ENCODE measurements at regions not wholly inside any gene's neighbourhood (a gene's known extent, or its start where the extent isn't known, plus 50 kb on each side); places are given as distances from the start of the nearest gene placed in this dataset.

GRCh38 chr9:117612317-117612716 is 91.9 kb upstream of the TLR4 start:
- no peak overlapping the region for H3K4me3 ChIP-seq
- no peaks in the 10 kb centered on the region for H3K4me1 ChIP-seq
- H3K27me3 ChIP-seq = no peaks in the 10 kb centered on the region
- no peak overlapping the region for H3K27ac ChIP-seq
- no peaks in the 10 kb centered on the region for H3K9me3 ChIP-seq
- intact Hi-C loops (cut with DNase I) = no loop called here
- DNase-seq (ENCODE audit: extremely low spot score in 2 of 2) = no peak
- TF ChIP-seq POLR2A (IDR thresholded peaks at IDR 0.05) = no peak
- H3K36me3 ChIP-seq = no peaks in the 10 kb centered on the region

GRCh38 chr9:117597977-117598376 is 106.2 kb upstream of the TLR4 start:
- H3K36me3 ChIP-seq = no peaks in the 10 kb centered on the region
- H3K4me3 ChIP-seq = no peak overlapping the region

GRCh38 chr9:117596678-117597077 is 107.5 kb upstream of the TLR4 start:
- no peak for DNase-seq (ENCODE audit: extremely low spot score in 2 of 2)
- no peaks in the 10 kb centered on the region for H3K9me3 ChIP-seq
- no peak overlapping the region for H3K27ac ChIP-seq
- H3K36me3 ChIP-seq = no peaks in the 10 kb centered on the region
- TF ChIP-seq POLR2A (IDR thresholded peaks at IDR 0.05) (no peak), POLR2AphosphoS5 (IDR thresholded peaks at IDR 0.05; ENCODE audit: insufficient read depth in 1 of 2, low read depth in 1 of 2) (no peak), CTCF (IDR thresholded peaks at IDR 0.05) (no peak)
- H3K27me3 ChIP-seq = no peaks in the 10 kb centered on the region
- no peak overlapping the region for H3K4me3 ChIP-seq
- intact Hi-C loops (cut with DNase I) = no loop called here
- no peaks in the 10 kb centered on the region for H3K4me1 ChIP-seq

More at GRCh38 chr9:117597977-117598376, 106.2 kb upstream of the TLR4 start:
- no peaks in the 10 kb centered on the region for H3K9me3 ChIP-seq
- TF ChIP-seq CTCF (IDR thresholded peaks at IDR 0.05) (no peak), POLR2A (IDR thresholded peaks at IDR 0.05) (no peak), POLR2AphosphoS5 (IDR thresholded peaks at IDR 0.05; ENCODE audit: insufficient read depth in 1 of 2, low read depth in 1 of 2) (no peak)
- H3K27me3 ChIP-seq = no peaks in the 10 kb centered on the region
- intact Hi-C loops (cut with DNase I) = no loop called here
- no peak overlapping the region for H3K27ac ChIP-seq
- DNase-seq (ENCODE audit: extremely low spot score in 2 of 2) = no peak
- no peaks in the 10 kb centered on the region for H3K4me1 ChIP-seq

- no peaks in the 10 kb centered on the region for H3K27me3 ChIP-seq
- no peaks in the 10 kb centered on the region for H3K4me1 ChIP-seq
- H3K36me3 ChIP-seq = no peaks in the 10 kb centered on the region
- H3K27ac ChIP-seq = no peak overlapping the region
- no peaks in the 10 kb centered on the region for H3K9me3 ChIP-seq
- H3K4me3 ChIP-seq = no peak overlapping the region
- DNase-seq (ENCODE audit: extremely low spot score in 2 of 2) = no peak
- intact Hi-C loops (cut with DNase I) = no loop called here
- no peak for TF ChIP-seq CTCF (IDR thresholded peaks at IDR 0.05)
- no peak for TF ChIP-seq POLR2A (IDR thresholded peaks at IDR 0.05)
- no peak for TF ChIP-seq POLR2AphosphoS5 (IDR thresholded peaks at IDR 0.05; ENCODE audit: insufficient read depth in 1 of 2, low read depth in 1 of 2)
These were observed 108.6 kb upstream of the TLR4 start for GRCh38 chr9:117595650-117596049.

GRCh38 chr9:117587263-117587662 is 116.9 kb upstream of the TLR4 start:
- Histone ChIP-seq H3K27me3 (no peaks in the 10 kb centered on the region), H3K9me3 (no peaks in the 10 kb centered on the region), H3K4me3 (no peak overlapping the region), H3K36me3 (no peaks in the 10 kb centered on the region), H3K4me1 (no peaks in the 10 kb centered on the region), H3K27ac (no peak overlapping the region)
- intact Hi-C loops (cut with DNase I) = no loop called here
- DNase-seq (ENCODE audit: extremely low spot score in 2 of 2) = no peak
- TF ChIP-seq CTCF (IDR thresholded peaks at IDR 0.05) (no peak), POLR2AphosphoS5 (IDR thresholded peaks at IDR 0.05; ENCODE audit: insufficient read depth in 1 of 2, low read depth in 1 of 2) (no peak), POLR2A (IDR thresholded peaks at IDR 0.05) (no peak)

GRCh38 chr9:117574099-117574498 is 130.1 kb upstream of the TLR4 start:
- Histone ChIP-seq H3K4me3 (no peak overlapping the region), H3K27ac (no peak overlapping the region), H3K9me3 (no peaks in the 10 kb centered on the region), H3K36me3 (no peaks in the 10 kb centered on the region), H3K27me3 (no peaks in the 10 kb centered on the region), H3K4me1 (no peaks in the 10 kb centered on the region)
- TF ChIP-seq CTCF (IDR thresholded peaks at IDR 0.05) (no peak), POLR2A (IDR thresholded peaks at IDR 0.05) (no peak), POLR2AphosphoS5 (IDR thresholded peaks at IDR 0.05; ENCODE audit: insufficient read depth in 1 of 2, low read depth in 1 of 2) (no peak)
- no peak for DNase-seq (ENCODE audit: extremely low spot score in 2 of 2)
- intact Hi-C loops (cut with DNase I) = no loop called here
